H9 (cell line): ENCODE measurements at regions not wholly inside any gene's neighbourhood (a gene's known extent, or its start where the extent isn't known, plus 50 kb on each side); places are given as distances from the start of the nearest gene placed in this dataset.

Experiments
- DNase-seq: peaks from one replicate; pipeline ENCODE4 v3.0.0-alpha.2; 2017
- H2AFZ ChIP-seq: one replicate; pipeline ENCODE4 v1.6.1; 2013; ENCODE audit warnings: mild to moderate bottlenecking, low read length, control low read depth, moderate library complexity
- H2AK5ac ChIP-seq: 2 replicates; pipeline ENCODE4 v1.6.1; 2013; ENCODE audit warnings: low read length, control low read depth, mixed read lengths; ENCODE audit not compliant: insufficient read length
- H2BK120ac ChIP-seq: one replicate; pipeline ENCODE4 v1.6.1; 2013; ENCODE audit warnings: low read depth, mild to moderate bottlenecking, low read length, control low read depth, inconsistent platforms; ENCODE audit not compliant: poor library complexity, severe bottlenecking
- H2BK12ac ChIP-seq: 2 replicates; pipeline ENCODE4 v1.6.1; 2013; ENCODE audit warnings: low read length, control low read depth, mixed read lengths, low read depth; ENCODE audit not compliant: insufficient read length
- H2BK15ac ChIP-seq: 2 replicates; pipeline ENCODE4 v1.6.1; 2013; ENCODE audit warnings: low read depth, low read length, control low read depth
- H2BK20ac ChIP-seq: one replicate; pipeline ENCODE4 v1.6.1; 2013; ENCODE audit warnings: low read depth, mild to moderate bottlenecking, low read length, control low read depth, inconsistent platforms; ENCODE audit not compliant: poor library complexity, severe bottlenecking
- H2BK5ac ChIP-seq: 2 replicates; pipeline ENCODE4 v1.6.1; 2013; ENCODE audit warnings: low read length, control low read depth, mixed read lengths; ENCODE audit not compliant: insufficient read length
- H3K14ac ChIP-seq: 2 replicates; pipeline ENCODE4 v1.6.1; 2013; ENCODE audit warnings: low read length, control low read depth; ENCODE audit not compliant: insufficient read depth
- H3K18ac ChIP-seq: 2 replicates; pipeline ENCODE4 v1.6.1; 2013; ENCODE audit warnings: low read depth, mild to moderate bottlenecking, mixed read lengths, low read length, control low read depth; ENCODE audit not compliant: insufficient read length
- H3K23ac ChIP-seq: 2 replicates; pipeline ENCODE4 v1.6.1; 2013; ENCODE audit warnings: low read length, control low read depth, mixed read lengths, low read depth; ENCODE audit not compliant: insufficient read length
- H3K23me2 ChIP-seq: 2 replicates; pipeline ENCODE4 v1.6.1; 2013; ENCODE audit warnings: low read depth, mild to moderate bottlenecking, mixed read lengths, low read length, control low read depth; ENCODE audit not compliant: insufficient read length, poor library complexity, severe bottlenecking
- H3K27ac ChIP-seq: 2 replicates; pipeline ENCODE4 v1.5.1; 2013; ENCODE audit warnings: low read length, control low read depth, mixed read lengths, low read depth; ENCODE audit not compliant: insufficient read length
- H3K27me3 ChIP-seq: 2 replicates; pipeline ENCODE4 v1.6.1; 2013; ENCODE audit warnings: low read length, control low read depth, inconsistent platforms; ENCODE audit not compliant: insufficient read depth
- H3K4ac ChIP-seq: 2 replicates; pipeline ENCODE4 v1.6.1; 2013; ENCODE audit warnings: low read depth, mild to moderate bottlenecking, control low read depth, inconsistent platforms, low read length, moderate library complexity
- H3K4me1 ChIP-seq: 2 replicates; pipeline ENCODE4 v1.6.1; 2013; ENCODE audit warnings: low read length, control low read depth, inconsistent platforms; ENCODE audit not compliant: insufficient read depth
- H3K4me2 ChIP-seq: 2 replicates; pipeline ENCODE4 v1.6.1; 2013; ENCODE audit warnings: low read length, control low read depth, mixed read lengths; ENCODE audit not compliant: insufficient read length, insufficient read depth
- H3K56ac ChIP-seq: 2 replicates; pipeline ENCODE4 v1.6.1; 2013; ENCODE audit warnings: low read depth, mild to moderate bottlenecking, mixed read lengths, low read length, control low read depth; ENCODE audit not compliant: insufficient read length
- H3K79me1 ChIP-seq: 2 replicates; pipeline ENCODE4 v1.6.1; 2013; ENCODE audit warnings: low read depth, mild to moderate bottlenecking, moderate library complexity, low read length, control low read depth, inconsistent platforms; ENCODE audit not compliant: insufficient read depth, poor library complexity, severe bottlenecking
- H3K79me2 ChIP-seq: 2 replicates; pipeline ENCODE4 v1.6.1; 2013; ENCODE audit warnings: low read length, control low read depth, inconsistent platforms; ENCODE audit not compliant: insufficient read depth
- H3K9ac ChIP-seq: 2 replicates; pipeline ENCODE4 v1.6.1; 2013; ENCODE audit warnings: low read length, control low read depth, mixed read lengths; ENCODE audit not compliant: insufficient read length; ENCODE audit errors: extremely low read depth
- H3K9me3 ChIP-seq: one replicate; pipeline ENCODE4 v1.6.1; 2013; ENCODE audit warnings: low read depth, low read length, inconsistent platforms; ENCODE audit not compliant: control insufficient read depth
- H3T11ph ChIP-seq: one replicate; pipeline ENCODE4 v1.6.1; 2013; ENCODE audit warnings: mild to moderate bottlenecking, low read length, control low read depth, inconsistent platforms
- H4K20me1 ChIP-seq: one replicate; pipeline ENCODE4 v1.6.1; 2013; ENCODE audit not compliant: control insufficient read depth, insufficient read length, insufficient read depth
- H4K5ac ChIP-seq: 2 replicates; pipeline ENCODE4 v1.6.1; 2013; ENCODE audit warnings: low read depth, mild to moderate bottlenecking, mixed read lengths, low read length, control low read depth; ENCODE audit not compliant: insufficient read length
- H4K8ac ChIP-seq: replicated peaks from 2 replicates; pipeline ENCODE4 v1.6.1; 2013; ENCODE audit warnings: low read length, control low read depth, mixed read lengths, low read depth; ENCODE audit not compliant: insufficient read length
- H4K91ac ChIP-seq: 2 replicates; pipeline ENCODE4 v1.6.1; 2013; ENCODE audit warnings: low read depth, mild to moderate bottlenecking, moderate library complexity, mixed read lengths, low read length, control low read depth; ENCODE audit not compliant: insufficient read length
- H3K27ac Mint-ChIP-seq, 3 experiments: 2 replicates in 2 of 3; 3 replicates in 1 of 3; pipeline ENCODE4 v1.8.0; 2020 to 2021; ENCODE audit warnings: mixed read lengths in 3 of 3, mild to moderate bottlenecking in 1 of 3, moderate library complexity in 1 of 3
- H3K27me3 Mint-ChIP-seq: 2 replicates; pipeline ENCODE4 v1.8.0; 2021; ENCODE audit warnings: low read depth, mild to moderate bottlenecking, moderate library complexity, mixed read lengths
- H3K36me3 Mint-ChIP-seq, 3 experiments: 2 replicates in 2 of 3; 3 replicates in 1 of 3; pipeline ENCODE4 v1.8.0; 2020 to 2021; ENCODE audit warnings: low read depth in 3 of 3, mixed read lengths in 3 of 3; ENCODE audit not compliant: insufficient read depth in 1 of 3
- H3K4me1 Mint-ChIP-seq, 2 experiments: 2 replicates each; pipeline ENCODE4 v1.8.0; 2020; ENCODE audit warnings: mixed read lengths in 2 of 2
- H3K4me3 Mint-ChIP-seq, 2 experiments: 2 replicates in 1 of 2; 3 replicates in 1 of 2; pipeline ENCODE4 v1.8.0; 2020 to 2021; ENCODE audit warnings: mild to moderate bottlenecking in 2 of 2, mixed read lengths in 2 of 2, moderate library complexity in 1 of 2
- H3K9me3 Mint-ChIP-seq, 2 experiments: 2 replicates in 1 of 2; 3 replicates in 1 of 2; pipeline ENCODE4 v1.8.0; 2020; ENCODE audit warnings: mild to moderate bottlenecking in 2 of 2, mixed read lengths in 2 of 2, moderate library complexity in 1 of 2
- CTCF ChIP-seq: fragments of 200-600 bp; sonication (generic); conservative IDR thresholded peaks from 3 replicates; pipeline ENCODE4 v1.8.0; 2021; ENCODE audit warnings: antibody characterized with exemption, mild to moderate bottlenecking
- WGBS: extraction: QIAGEN DNeasy Blood & Tissue Kit; methylation state at CpG from one replicate; pipeline ENCODE4 v1.1.7; 2013; ENCODE audit warnings: missing lambda C conversion rate, low lambda C conversion rate, mixed read lengths; ENCODE audit not compliant: insufficient read length; ENCODE audit errors: extremely low coverage; 5-methylcytosine and 5-hydroxymethylcytosine counted together

GRCh38 chr9:73685786-73686185, 534.1 kb downstream of the ANXA1 start:
- no peaks in the 10 kb centered on the region for H3K27me3 Mint-ChIP-seq
- H3K79me1 ChIP-seq, result no peaks in the 10 kb centered on the region
- no peak overlapping the region for H3K4me2 ChIP-seq
- no peak overlapping the region for H3K4me3 Mint-ChIP-seq
- no peak overlapping the region for H3K23ac ChIP-seq
- H3K27me3 ChIP-seq, result no peaks in the 10 kb centered on the region
- no peak overlapping the region for H3K9ac ChIP-seq
- DNase-seq, result no peak
- peaks cover 0 to 11% (median 5%) of the 10 kb centered on the region in 3 experiments; a peak in 3 of 7 replicates for H3K36me3 Mint-ChIP-seq
- H2AFZ ChIP-seq, result no peak overlapping the region
- no peak overlapping the region for H3K27ac ChIP-seq
- peak overlapping the region in 2 of 3 experiments; percentile 44 to 49; a peak in 1 of 7 replicates for H3K27ac Mint-ChIP-seq
- H3K18ac ChIP-seq, result no peak overlapping the region
- H3K9me3 Mint-ChIP-seq, result peaks cover 4 to 6% of the 10 kb centered on the region in 2 experiments; a peak in 4 of 5 replicates
- no peak overlapping the region for H2BK5ac ChIP-seq
- no peak overlapping the region for H3K56ac ChIP-seq
- no peaks in the 10 kb centered on the region for H4K20me1 ChIP-seq
- no peak overlapping the region for H4K5ac ChIP-seq
- no peak overlapping the region for H2AK5ac ChIP-seq
- H2BK15ac ChIP-seq, result no peak overlapping the region
- H3K23me2 ChIP-seq, result no peaks in the 10 kb centered on the region
- H3T11ph ChIP-seq, result no peak overlapping the region
- no peak overlapping the region for H2BK12ac ChIP-seq
- H2BK120ac ChIP-seq, result no peak overlapping the region
- no peak overlapping the region for H3K4ac ChIP-seq
- TF ChIP-seq CTCF, result no peak
- H3K9me3 ChIP-seq, result no peaks in the 10 kb centered on the region
- WGBS, result no CpG with 5 or more reads among the region's 3 CpGs
- peaks cover 0 to 9% of the 10 kb centered on the region in 2 experiments; a peak in 2 of 4 replicates for H3K4me1 Mint-ChIP-seq
- H4K91ac ChIP-seq, result no peak overlapping the region
- no peaks in the 10 kb centered on the region for H3K79me2 ChIP-seq
- no peak overlapping the region for H2BK20ac ChIP-seq
- H3K4me1 ChIP-seq, result no peaks in the 10 kb centered on the region
- no peak overlapping the region for H3K14ac ChIP-seq
- H4K8ac ChIP-seq, result no peak overlapping the region
